ENCODE measurements at regions not wholly inside any gene's neighbourhood (a gene's known extent, or its start where the extent isn't known, plus 50 kb on each side); places are given as distances from the start of the nearest gene placed in this dataset.

DNA sequence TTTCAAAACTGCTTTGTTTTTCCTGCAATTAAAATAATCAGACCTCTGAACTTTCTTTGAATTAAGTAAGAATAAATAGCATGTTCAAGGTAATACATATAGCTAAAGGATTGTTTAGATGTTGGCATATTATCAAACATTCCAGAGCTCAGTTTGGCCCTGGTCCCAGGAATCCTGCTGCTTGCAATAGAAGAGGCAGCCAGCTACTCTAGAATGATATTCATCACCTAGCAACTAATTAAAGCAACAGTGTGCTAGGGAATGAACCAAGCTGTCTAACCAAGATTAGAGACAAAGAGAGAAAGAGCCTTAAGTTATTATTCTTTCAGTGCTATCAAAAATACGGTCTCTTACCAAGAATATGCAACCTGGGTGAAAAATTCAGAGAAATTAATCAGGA lies 460.9 kb downstream of the GABRG1 start:
- no peak for TF ChIP-seq CTCF (IDR thresholded peaks at IDR 0.05)
- DNase-seq (ENCODE audit: low spot score) (no peak), ATAC-seq (ENCODE audit: low FRiP score) (peak; percentile 51)

DNA sequence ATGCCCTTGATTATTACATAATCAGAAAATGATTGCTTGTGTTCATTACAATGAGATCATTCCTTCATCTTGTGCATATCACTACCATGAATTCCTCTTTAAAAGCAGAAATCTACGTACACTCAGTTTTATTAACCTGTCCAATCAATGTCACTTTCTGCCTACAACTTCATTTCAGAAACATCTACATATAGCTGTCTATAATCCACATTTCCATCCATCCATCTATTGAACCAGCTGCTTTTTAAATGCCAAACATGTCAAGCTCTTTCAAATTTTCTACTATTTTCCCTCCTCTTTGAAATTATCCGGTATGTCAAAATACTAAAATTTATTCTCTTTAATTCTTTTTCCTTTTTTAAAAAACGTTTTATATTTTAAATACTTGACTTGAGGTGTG lies 462.0 kb downstream of the GABRG1 start:
- DNase-seq (ENCODE audit: low spot score) (no peak), ATAC-seq (ENCODE audit: low FRiP score) (no peak)
- no peak for TF ChIP-seq CTCF (IDR thresholded peaks at IDR 0.05)

DNA sequence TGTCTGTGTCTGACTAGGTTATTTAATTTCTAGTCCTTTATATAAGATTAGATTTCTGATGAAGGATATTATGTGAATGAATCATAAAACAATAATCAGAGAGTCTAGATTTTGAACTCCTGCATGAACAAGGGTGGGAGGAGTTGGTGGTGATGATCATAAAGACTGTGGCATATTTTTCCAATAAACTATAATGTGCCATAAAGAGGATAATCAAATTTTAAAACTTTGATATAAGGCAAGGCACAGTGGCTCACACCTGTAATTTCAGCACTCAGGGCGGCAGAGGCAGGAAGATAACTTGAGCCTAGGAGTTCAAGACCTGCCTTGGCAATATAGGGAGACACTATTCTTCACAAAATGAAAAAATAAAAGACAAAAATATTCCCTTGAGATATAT lies 473.3 kb downstream of the GABRG1 start:
- no peak for DNase-seq (ENCODE audit: low spot score)
- no peak for TF ChIP-seq CTCF (IDR thresholded peaks at IDR 0.05)
- ATAC-seq (ENCODE audit: low FRiP score) = no peak

DNA sequence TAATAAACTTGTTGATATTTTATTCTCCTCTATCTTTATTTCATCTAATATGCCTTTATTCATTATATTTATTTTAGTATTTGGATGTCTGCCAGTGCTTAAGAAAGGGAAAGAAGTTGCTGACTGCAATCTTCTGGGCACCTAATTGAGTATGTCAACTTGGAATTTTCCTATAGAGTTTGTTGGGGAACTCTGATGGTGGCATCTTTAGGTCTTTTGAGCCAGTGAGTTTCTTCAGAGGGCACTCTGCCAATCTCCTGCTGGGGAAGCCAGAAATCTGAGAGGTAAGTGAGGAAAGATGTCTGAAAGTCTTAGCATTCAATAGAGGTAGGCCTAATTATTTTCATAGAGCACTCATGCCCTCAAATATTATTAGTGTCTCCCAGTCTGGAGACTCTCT lies 475.0 kb downstream of the GABRG1 start:
- no peak for TF ChIP-seq CTCF (IDR thresholded peaks at IDR 0.05)
- DNase-seq (ENCODE audit: low spot score) = no peak
- no peak for ATAC-seq (ENCODE audit: low FRiP score)

DNA sequence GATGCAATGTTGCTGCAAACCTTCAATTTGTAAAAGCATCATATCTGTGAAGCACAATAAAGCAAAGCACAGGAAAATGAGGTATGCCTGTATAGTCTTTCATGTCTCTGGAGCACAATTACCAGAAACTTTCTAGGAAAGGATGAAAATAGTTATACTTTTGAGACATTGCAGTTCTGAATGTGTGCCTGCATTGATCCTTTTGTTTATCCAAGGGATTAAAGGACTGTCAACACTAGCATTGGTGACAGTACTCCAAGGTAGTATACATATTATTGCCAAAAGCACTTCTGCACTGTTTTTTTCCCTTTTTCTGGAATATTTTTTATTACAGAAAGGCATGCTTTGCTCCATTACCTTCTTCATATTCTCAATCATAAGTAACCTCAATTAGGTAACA lies 476.0 kb downstream of the GABRG1 start:
- TF ChIP-seq CTCF (IDR thresholded peaks at IDR 0.05) = no peak
- no peak for DNase-seq (ENCODE audit: low spot score)
- ATAC-seq (ENCODE audit: low FRiP score) = no peak

DNA sequence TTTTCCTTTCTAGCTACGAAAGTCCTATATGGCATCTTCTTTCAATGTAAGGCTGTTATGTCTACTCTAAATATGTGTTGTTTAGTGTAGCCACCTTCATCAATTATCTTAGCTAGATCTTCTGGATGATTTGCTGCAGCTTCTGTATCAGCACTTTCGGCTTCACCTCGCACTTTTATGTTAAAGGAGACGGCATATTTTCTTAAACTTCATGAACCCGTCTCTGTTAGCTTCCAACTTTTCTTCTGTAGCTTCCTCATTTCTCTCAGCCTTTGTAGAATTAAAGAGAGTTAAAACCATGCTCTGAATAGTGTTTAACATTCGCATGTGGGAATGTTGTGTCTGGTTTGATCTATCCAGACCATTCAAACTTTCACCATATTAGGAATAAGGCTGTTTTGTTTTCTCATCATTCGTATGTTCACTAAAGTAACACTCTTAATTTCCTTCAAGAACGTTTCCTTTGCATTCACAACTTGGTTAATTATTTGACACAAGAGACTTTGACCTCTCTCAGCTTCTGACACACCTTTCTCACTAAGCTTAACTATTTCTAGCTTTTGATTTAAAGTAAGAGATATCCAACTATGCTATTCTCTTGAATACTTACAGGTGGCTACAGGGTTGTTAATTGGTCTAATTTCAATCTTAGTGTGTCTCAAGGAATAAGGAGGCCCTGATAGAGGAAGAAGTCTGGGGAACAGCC lies 476.8 kb downstream of the GABRG1 start:
- DNase-seq (ENCODE audit: low spot score) (no peak), ATAC-seq (ENCODE audit: low FRiP score) (no peak)
- no peak for TF ChIP-seq CTCF (IDR thresholded peaks at IDR 0.05)

- ATAC-seq (ENCODE audit: low FRiP score) (no peak), DNase-seq (ENCODE audit: low spot score) (no peak)
- TF ChIP-seq CTCF (IDR thresholded peaks at IDR 0.05) = no peak
Measured at GRCh38 chr4:45640281-45640680, 483.6 kb downstream of the GABRG1 start.
